Right atrium auricular region (tissue), 2 donors: ENCODE measurements at regions not wholly inside any gene's neighbourhood (a gene's known extent, or its start where the extent isn't known, plus 50 kb on each side); places are given as distances from the start of the nearest gene placed in this dataset.

Experiments
- DNase-seq: peaks from one replicate; pipeline ENCODE4 v3.0.0-alpha.2; 2019; ENCODE audit warnings: low spot score
- H3K27ac ChIP-seq, 2 donors: fragments of 200-600 bp; sonication (generic); 1 replicate in 1 of 2; 2 replicates in 1 of 2; pipeline ENCODE4 v1.5.1; 2016 to 2019
- H3K27me3 ChIP-seq, 2 donors: fragments of 200-600 bp; sonication (generic); one replicate each; pipeline versions ENCODE4 v1.5.1 to v1.6.0; 2017 to 2019
- H3K36me3 ChIP-seq: fragments of 200-600 bp; sonication (generic); one replicate; pipeline ENCODE4 v1.5.1; 2016
- H3K4me1 ChIP-seq, 2 donors: fragments of 200-600 bp; sonication (generic); one replicate each; pipeline versions ENCODE4 v1.5.1 to v1.6.0; 2017 to 2019
- H3K4me3 ChIP-seq, 2 donors: fragments of 200-600 bp; sonication (generic); 1 replicate in 1 of 2; 2 replicates in 1 of 2; pipeline ENCODE4 v1.5.1; 2017 to 2019; ENCODE audit warnings: mild to moderate bottlenecking in 1 of 2, moderate library complexity in 1 of 2
- H3K9me3 ChIP-seq, 2 donors: fragments of 200-600 bp; sonication (generic); one replicate each; pipeline ENCODE4 v1.5.1; 2019
- TF ChIP-seq, protein P1 (sequence below), 2 donors: fragments of 200-600 bp; sonication (generic); IDR thresholded peaks; one replicate each; pipeline ENCODE4 v1.5.1; 2019; ENCODE audit warnings: antibody characterized with exemption in 2 of 2

DNA sequence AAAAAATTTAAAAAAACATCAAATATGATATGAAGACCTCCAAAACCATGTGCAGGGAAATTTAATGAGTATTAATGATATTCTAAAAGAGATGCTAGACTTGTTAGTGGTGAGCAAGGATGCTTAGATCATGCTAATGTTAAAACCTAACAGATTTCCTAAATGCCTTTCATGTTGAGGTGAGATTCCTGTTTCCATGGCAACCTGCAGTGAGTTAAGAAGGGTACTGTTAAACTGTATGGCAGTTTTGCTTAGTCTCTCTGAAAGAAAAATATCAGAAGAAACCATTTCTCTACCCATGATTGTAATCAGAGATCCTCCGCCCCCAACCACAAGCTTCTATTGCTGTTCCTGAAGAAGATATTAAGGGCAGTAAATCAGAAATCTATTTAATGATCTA lies 321.6 kb upstream of the LRRC7 start:
- no peaks in the 10 kb centered on the region for H3K4me1 ChIP-seq
- H3K27me3 ChIP-seq: no peaks in the 10 kb centered on the region
- H3K9me3 ChIP-seq: no peaks in the 10 kb centered on the region
- DNase-seq: no peak
- TF ChIP-seq, protein P1, sequence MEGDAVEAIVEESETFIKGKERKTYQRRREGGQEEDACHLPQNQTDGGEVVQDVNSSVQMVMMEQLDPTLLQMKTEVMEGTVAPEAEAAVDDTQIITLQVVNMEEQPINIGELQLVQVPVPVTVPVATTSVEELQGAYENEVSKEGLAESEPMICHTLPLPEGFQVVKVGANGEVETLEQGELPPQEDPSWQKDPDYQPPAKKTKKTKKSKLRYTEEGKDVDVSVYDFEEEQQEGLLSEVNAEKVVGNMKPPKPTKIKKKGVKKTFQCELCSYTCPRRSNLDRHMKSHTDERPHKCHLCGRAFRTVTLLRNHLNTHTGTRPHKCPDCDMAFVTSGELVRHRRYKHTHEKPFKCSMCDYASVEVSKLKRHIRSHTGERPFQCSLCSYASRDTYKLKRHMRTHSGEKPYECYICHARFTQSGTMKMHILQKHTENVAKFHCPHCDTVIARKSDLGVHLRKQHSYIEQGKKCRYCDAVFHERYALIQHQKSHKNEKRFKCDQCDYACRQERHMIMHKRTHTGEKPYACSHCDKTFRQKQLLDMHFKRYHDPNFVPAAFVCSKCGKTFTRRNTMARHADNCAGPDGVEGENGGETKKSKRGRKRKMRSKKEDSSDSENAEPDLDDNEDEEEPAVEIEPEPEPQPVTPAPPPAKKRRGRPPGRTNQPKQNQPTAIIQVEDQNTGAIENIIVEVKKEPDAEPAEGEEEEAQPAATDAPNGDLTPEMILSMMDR (IDR thresholded peaks at IDR 0.05): no peak
- no peaks in the 10 kb centered on the region for H3K36me3 ChIP-seq
- H3K4me3 ChIP-seq: no peak overlapping the region
- H3K27ac ChIP-seq: no peak overlapping the region

DNA sequence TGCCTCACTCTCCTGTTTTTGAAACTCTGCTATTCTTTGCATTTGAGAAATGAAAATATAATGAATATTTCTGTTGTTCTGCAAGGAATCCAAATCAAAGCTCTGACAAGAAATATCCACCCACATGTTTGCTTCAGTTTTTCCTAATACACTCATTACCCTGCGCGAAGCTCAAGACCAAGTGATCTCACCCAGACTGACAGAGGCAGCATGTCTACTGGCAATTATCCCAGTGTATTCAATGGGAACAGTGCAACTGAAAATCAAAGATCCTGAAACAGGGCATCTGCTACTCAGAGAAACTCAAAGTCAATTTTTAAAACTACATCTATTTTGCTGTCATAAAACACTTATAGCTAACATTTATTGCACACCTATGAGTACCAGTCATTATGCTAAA lies 321.0 kb upstream of the LRRC7 start:
- Histone ChIP-seq H3K36me3 (no peaks in the 10 kb centered on the region), H3K9me3 (no peaks in the 10 kb centered on the region), H3K27ac (no peak overlapping the region), H3K4me1 (no peaks in the 10 kb centered on the region), H3K27me3 (no peaks in the 10 kb centered on the region), H3K4me3 (no peak overlapping the region)
- DNase-seq: no peak
- TF ChIP-seq, protein P1 (IDR thresholded peaks at IDR 0.05): no peak

DNA sequence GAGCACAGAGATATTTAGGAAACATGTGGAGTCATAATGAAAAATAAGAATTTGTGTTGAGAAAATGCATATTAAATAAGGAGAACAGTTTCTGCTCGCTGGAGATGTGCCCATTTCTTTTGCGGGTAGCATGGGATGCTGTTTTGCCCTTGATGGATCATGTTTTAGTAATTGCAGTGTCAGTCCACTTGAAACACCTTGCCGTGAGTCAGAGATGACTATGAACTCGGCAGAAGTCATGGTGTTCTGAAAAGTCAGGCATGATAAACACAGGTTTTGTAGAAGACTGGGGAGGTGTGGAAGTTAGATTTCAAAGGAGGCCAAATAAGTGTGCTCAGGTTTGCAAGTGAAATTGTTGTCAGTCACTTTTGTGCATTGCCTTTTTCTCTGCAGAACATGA lies 315.0 kb upstream of the LRRC7 start:
- Histone ChIP-seq H3K4me1 (no peaks in the 10 kb centered on the region), H3K27me3 (no peaks in the 10 kb centered on the region), H3K27ac (no peak overlapping the region), H3K9me3 (no peaks in the 10 kb centered on the region), H3K4me3 (no peak overlapping the region), H3K36me3 (no peaks in the 10 kb centered on the region)
- DNase-seq: no peak
- TF ChIP-seq, protein P1 (IDR thresholded peaks at IDR 0.05): no peak

DNA sequence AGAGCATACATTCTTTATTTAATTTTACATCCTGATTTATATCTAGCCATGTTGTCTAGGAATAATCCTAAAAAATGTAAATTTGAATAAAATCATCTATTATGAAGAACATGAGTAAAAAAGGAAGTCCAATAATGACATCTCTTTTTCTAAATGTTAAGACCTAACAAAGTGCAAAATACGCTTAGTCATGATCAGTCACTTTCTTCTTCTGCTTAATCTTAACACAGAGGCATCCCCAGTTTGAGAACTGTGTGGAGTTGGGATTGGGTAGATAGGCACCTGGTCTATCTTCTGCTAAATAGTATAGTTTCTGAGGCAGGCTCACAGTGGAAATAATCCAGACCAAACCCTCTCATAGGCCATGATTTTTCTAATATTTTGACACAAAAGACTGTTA lies 311.7 kb upstream of the LRRC7 start:
- Histone ChIP-seq H3K36me3 (no peaks in the 10 kb centered on the region), H3K4me1 (no peaks in the 10 kb centered on the region), H3K9me3 (no peaks in the 10 kb centered on the region), H3K4me3 (no peak overlapping the region), H3K27me3 (no peaks in the 10 kb centered on the region), H3K27ac (no peak overlapping the region)
- no peak for DNase-seq
- TF ChIP-seq, protein P1 (IDR thresholded peaks at IDR 0.05): no peak

DNA sequence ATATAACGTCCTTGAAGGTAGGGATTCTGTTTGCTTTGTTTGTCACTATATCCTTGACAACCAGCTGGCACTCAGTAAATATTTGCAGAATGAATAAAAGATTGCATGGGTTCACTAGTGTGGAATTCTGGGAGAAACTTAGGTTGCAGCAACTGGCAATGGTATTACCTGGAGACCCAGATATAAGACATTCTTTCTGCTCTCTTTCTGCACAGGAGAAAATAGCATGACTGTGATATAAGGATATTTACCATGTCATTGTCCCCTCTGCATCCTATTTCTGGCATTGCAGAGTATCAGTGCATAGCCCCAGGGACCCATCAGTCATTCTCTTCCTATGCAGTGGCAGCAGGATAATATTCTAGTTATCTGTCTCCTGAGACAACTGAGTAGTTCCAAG lies 308.9 kb upstream of the LRRC7 start:
- H3K36me3 ChIP-seq: no peaks in the 10 kb centered on the region
- no peaks in the 10 kb centered on the region for H3K4me1 ChIP-seq
- H3K27me3 ChIP-seq: no peaks in the 10 kb centered on the region
- H3K9me3 ChIP-seq: no peaks in the 10 kb centered on the region
- DNase-seq: no peak
- TF ChIP-seq, protein P1 (IDR thresholded peaks at IDR 0.05): no peak
- no peak overlapping the region for H3K4me3 ChIP-seq
- no peak overlapping the region for H3K27ac ChIP-seq

DNA sequence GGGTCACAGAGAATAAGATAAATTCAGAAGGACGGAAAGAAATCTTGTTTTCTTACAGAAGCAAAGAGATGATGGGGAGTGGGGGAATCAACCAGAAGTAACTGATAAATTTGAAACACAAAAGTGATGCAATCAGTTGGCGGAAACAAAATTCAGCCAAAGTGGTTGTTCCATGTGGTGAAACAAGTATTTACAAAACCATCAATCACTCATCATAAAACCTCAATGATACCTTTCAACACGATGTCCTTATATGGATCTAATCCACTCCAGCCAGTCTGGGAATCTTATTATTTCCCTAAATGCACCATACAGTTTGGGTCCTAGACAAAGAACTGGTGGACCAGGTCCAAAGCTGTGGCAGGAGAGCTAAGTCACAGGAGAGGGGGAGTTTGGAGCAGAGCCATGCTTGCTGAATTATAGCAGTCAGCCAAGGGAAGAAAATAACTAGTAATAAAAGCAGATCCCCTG lies 303.8 kb upstream of the LRRC7 start:
- TF ChIP-seq, protein P1 (IDR thresholded peaks at IDR 0.05): no peak
- no peaks in the 10 kb centered on the region for H3K27me3 ChIP-seq

More for the DNA sequence above, 303.8 kb upstream of the LRRC7 start:
- H3K4me3 ChIP-seq: no peak overlapping the region
- no peak overlapping the region for H3K27ac ChIP-seq
- peaks cover 0 to 8% of the 10 kb centered on the region in 2 donors for H3K4me1 ChIP-seq
- H3K9me3 ChIP-seq: no peaks in the 10 kb centered on the region
- H3K36me3 ChIP-seq: no peaks in the 10 kb centered on the region
- no peak for DNase-seq
